OCI-LY3 (cell line): ENCODE measurements at regions not wholly inside any gene's neighbourhood (a gene's known extent, or its start where the extent isn't known, plus 50 kb on each side); places are given as distances from the start of the nearest gene placed in this dataset.

Experiments used
- H2AFZ ChIP-seq: fragments of 200-600, 300-600 bp; shearing (Covaris generic); 2 replicates; pipeline ENCODE4 v1.6.0; 2014; ENCODE audit warnings: antibody characterized with exemption, low read depth, low read length
- H3K27ac ChIP-seq: fragments of 200-600, 300-600 bp; sonication (generic); 2 replicates; pipeline ENCODE4 v1.5.1; 2014; ENCODE audit warnings: mild to moderate bottlenecking, low read length, moderate library complexity, mixed read lengths
- H3K27me3 ChIP-seq: fragments of 200-600, 300-600 bp; sonication (generic); 2 replicates; pipeline ENCODE4 v1.6.1; 2014; ENCODE audit warnings: low read depth, low read length, mixed read lengths
- H3K36me3 ChIP-seq: fragments of 200-600, 300-600 bp; sonication (generic); replicated peaks from 2 replicates; pipeline ENCODE3; 2014; ENCODE audit warnings: low read depth, low read length, mixed read lengths
- H3K4me1 ChIP-seq: fragments of 300-600, 200-600 bp; sonication (generic); 2 replicates; pipeline ENCODE4 v1.6.1; 2014; ENCODE audit warnings: low read length, mixed read lengths
- H3K4me2 ChIP-seq: fragments of 200-600, 300-600 bp; sonication (generic); 2 replicates; pipeline ENCODE4 v1.6.1; 2014; ENCODE audit warnings: low read length, mixed read lengths
- H3K4me3 ChIP-seq: fragments of 300-600, 200-600 bp; sonication (generic); 2 replicates; pipeline ENCODE4 v1.5.1; 2014; ENCODE audit warnings: antibody characterized with exemption, mild to moderate bottlenecking, low read length, moderate library complexity
- H3K79me2 ChIP-seq: fragments of 300-600, 200-600 bp; shearing (Covaris generic); 2 replicates; pipeline ENCODE4 v1.6.1; 2014; ENCODE audit warnings: mild to moderate bottlenecking, low read length, mixed read lengths
- H3K9ac ChIP-seq: fragments of 300-600, 200-600 bp; shearing (Covaris generic); 2 replicates; pipeline ENCODE4 v1.6.0; 2014; ENCODE audit warnings: mild to moderate bottlenecking, low read length, moderate library complexity
- H3K9me3 ChIP-seq: fragments of 200-600, 300-600 bp; shearing (Covaris generic); 2 replicates; pipeline ENCODE4 v1.6.1; 2014; ENCODE audit warnings: low read length, mixed read lengths; ENCODE audit not compliant: insufficient read depth
- H4K20me1 ChIP-seq: fragments of 200-600, 300-600 bp; sonication (generic); 2 replicates; pipeline ENCODE4 v1.6.1; 2016; ENCODE audit warnings: low read length, mixed read lengths; ENCODE audit not compliant: insufficient read depth
- EZH2phosphoT487 ChIP-seq: fragments of 200-600 bp; shearing (Covaris generic); IDR thresholded peaks from 2 replicates; pipeline ENCODE4 v1.6.1; 2018; ENCODE audit warnings: antibody characterized with exemption, mixed run types, low read depth
- TF ChIP-seq, protein P1 (sequence below): fragments of 200-600, 300-600 bp; sonication (generic); IDR thresholded peaks from 2 replicates; pipeline ENCODE4 v1.5.1; 2014; ENCODE audit warnings: antibody characterized with exemption, low read length, low read depth

DNA sequence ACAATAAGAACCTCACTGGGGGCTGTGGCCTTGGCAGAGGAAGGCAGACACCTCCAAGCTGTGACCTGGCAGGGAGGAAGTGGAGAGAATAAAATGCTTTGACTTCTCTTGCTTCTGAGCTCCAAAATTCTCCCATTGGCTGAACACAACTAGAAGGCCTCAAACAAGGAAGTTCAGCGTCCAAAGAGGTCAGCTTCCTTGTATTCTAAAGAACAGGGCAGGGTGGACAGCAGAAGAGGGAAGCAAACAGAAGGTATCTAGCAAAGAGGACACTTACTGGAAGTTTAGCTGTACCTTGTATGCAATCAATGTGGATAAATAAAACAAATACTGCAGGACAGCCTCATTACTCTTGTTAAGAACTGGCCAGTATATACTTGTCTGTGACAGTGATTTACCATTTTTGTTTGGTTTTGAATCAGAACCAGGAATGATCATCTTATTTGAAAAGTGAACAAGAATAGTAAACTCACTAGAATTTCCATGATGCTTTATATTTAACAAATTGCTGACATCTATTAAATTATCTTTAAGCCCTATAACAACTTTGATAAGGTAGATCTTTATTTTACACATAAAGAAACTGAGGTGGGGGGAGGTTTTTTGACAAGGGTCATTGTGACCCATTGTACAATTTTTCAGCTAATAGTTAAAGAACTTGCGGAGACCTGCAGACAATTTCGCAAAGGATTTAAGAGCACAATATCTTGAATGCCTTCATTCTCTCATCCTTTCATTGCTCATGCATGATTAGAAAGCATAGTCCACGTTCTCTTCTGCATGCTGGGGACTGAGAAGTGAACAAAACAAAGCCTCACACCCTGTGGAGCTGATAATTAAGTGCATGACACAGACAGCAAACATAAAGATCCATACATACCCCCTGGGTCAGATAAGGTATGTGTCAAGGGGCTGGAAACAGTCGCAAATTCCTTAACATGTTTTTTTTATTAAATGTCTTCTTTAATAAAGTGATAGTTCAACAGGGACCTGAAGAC, 1448.0 kb downstream of the AACS start:
- Histone ChIP-seq H3K9me3 (no peaks in the 10 kb centered on the region), H3K4me2 (no peak overlapping the region), H3K4me1 (no peaks in the 10 kb centered on the region)

DNA sequence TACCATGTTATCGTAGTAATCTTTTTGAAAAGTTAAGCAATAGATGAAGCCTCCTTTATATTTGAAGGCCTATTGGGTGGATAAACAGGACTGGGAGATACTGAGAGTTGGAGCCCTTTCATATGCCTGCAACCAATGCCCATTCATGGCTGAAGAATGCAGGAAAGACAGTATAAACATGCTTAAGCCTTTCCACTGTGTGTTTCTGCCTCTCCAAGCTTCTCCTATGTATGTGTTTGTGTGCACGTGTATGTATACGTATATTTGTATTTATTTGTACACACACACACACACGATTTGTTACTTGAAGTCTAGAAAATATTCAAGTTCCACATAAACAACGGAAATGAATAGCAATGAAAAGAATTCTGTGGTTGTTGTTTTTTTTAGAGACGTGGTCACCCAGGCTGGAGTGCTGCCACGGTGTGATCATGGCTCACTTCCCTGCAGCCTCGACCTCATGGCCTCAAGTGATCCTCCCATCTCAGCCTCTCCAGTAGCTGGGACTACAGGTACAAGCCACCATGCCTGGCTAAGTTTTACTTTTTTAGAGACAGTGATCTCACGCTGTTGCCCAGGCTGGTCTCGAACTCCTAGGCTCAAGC, 1453.5 kb downstream of the AACS start:
- TF ChIP-seq, protein P1, sequence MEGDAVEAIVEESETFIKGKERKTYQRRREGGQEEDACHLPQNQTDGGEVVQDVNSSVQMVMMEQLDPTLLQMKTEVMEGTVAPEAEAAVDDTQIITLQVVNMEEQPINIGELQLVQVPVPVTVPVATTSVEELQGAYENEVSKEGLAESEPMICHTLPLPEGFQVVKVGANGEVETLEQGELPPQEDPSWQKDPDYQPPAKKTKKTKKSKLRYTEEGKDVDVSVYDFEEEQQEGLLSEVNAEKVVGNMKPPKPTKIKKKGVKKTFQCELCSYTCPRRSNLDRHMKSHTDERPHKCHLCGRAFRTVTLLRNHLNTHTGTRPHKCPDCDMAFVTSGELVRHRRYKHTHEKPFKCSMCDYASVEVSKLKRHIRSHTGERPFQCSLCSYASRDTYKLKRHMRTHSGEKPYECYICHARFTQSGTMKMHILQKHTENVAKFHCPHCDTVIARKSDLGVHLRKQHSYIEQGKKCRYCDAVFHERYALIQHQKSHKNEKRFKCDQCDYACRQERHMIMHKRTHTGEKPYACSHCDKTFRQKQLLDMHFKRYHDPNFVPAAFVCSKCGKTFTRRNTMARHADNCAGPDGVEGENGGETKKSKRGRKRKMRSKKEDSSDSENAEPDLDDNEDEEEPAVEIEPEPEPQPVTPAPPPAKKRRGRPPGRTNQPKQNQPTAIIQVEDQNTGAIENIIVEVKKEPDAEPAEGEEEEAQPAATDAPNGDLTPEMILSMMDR = no peak
- TF ChIP-seq EZH2phosphoT487 = no peak
- H3K9me3 ChIP-seq = no peaks in the 10 kb centered on the region
- H3K9ac ChIP-seq = no peak overlapping the region
- H3K27ac ChIP-seq = no peak overlapping the region
- H3K36me3 ChIP-seq = no peaks in the 10 kb centered on the region
- H3K4me1 ChIP-seq = no peaks in the 10 kb centered on the region
- no peak overlapping the region for H2AFZ ChIP-seq
- no peak overlapping the region for H3K4me2 ChIP-seq
- H3K27me3 ChIP-seq = no peaks in the 10 kb centered on the region
- no peaks in the 10 kb centered on the region for H3K79me2 ChIP-seq
- no peaks in the 10 kb centered on the region for H4K20me1 ChIP-seq
- H3K4me3 ChIP-seq = no peak overlapping the region

More for the DNA sequence above, 1448.0 kb downstream of the AACS start:
- no peak overlapping the region for H3K27ac ChIP-seq
- no peak overlapping the region for H3K4me3 ChIP-seq
- H2AFZ ChIP-seq = 0 out of 2 replicates have a peak overlapping the region, but pooled peaks have one; percentile 1
- no peak overlapping the region for H3K9ac ChIP-seq
- no peaks in the 10 kb centered on the region for H3K79me2 ChIP-seq
- H4K20me1 ChIP-seq = no peaks in the 10 kb centered on the region
- TF ChIP-seq EZH2phosphoT487 = no peak
- TF ChIP-seq, protein P1 = no peak
- no peaks in the 10 kb centered on the region for H3K36me3 ChIP-seq
- no peaks in the 10 kb centered on the region for H3K27me3 ChIP-seq

DNA sequence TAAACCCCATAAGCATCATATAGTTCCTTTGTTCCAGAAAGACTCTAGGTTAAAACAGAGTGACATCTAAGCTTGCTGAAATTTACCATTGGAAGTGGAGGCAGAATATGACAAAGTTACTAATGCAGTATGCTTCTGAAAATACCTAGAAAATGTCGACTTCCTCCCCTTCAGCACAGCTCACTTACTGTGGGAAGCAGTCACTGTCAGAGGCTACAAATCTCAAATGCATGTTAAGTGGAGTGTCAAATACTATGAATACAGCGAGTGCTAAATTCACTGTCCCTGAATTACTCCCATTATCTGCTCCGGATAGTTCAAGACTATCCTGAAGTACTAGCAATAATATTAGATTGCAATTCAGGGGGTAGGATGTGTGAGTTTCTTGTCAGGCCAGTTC, 1454.6 kb downstream of the AACS start:
- H3K9me3 ChIP-seq = no peaks in the 10 kb centered on the region
- TF ChIP-seq EZH2phosphoT487 = no peak
- TF ChIP-seq, protein P1 = no peak
- no peak overlapping the region for H3K4me3 ChIP-seq
- H3K9ac ChIP-seq = no peak overlapping the region
- no peaks in the 10 kb centered on the region for H3K27me3 ChIP-seq
- H3K27ac ChIP-seq = no peak overlapping the region
- no peaks in the 10 kb centered on the region for H3K79me2 ChIP-seq
- no peaks in the 10 kb centered on the region for H3K36me3 ChIP-seq
- no peak overlapping the region for H3K4me2 ChIP-seq
- H2AFZ ChIP-seq = no peak overlapping the region
- H3K4me1 ChIP-seq = no peaks in the 10 kb centered on the region
- no peaks in the 10 kb centered on the region for H4K20me1 ChIP-seq

DNA sequence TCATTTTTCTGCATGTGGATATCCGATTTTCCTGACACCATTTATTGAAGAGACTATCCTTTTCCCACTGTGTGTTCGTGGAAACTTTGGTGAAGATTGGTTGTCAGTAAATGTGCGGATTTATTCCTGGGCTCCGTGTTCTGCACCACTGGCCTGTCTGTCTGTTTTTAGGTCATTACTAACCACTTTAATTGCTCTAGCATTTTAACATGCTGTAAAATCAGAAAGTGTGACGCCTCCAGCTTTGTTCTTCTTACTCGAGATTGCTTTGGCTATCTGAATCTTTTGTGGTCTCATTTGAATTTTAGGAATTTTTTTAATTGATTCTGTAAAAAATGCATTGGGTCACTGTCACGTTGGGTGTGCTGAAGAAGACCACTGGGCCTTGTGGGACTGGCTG, 1458.7 kb downstream of the AACS start:
- H4K20me1 ChIP-seq = no peaks in the 10 kb centered on the region
- H3K9me3 ChIP-seq = no peaks in the 10 kb centered on the region
- no peaks in the 10 kb centered on the region for H3K36me3 ChIP-seq
- H3K4me2 ChIP-seq = no peak overlapping the region
- H3K27ac ChIP-seq = no peak overlapping the region
- TF ChIP-seq, protein P1 = no peak
- no peak for TF ChIP-seq EZH2phosphoT487
- no peak overlapping the region for H3K9ac ChIP-seq
- no peak overlapping the region for H3K4me3 ChIP-seq
- H3K79me2 ChIP-seq = no peaks in the 10 kb centered on the region
- H3K27me3 ChIP-seq = no peaks in the 10 kb centered on the region
- H2AFZ ChIP-seq = no peak overlapping the region
- H3K4me1 ChIP-seq = no peaks in the 10 kb centered on the region
